PC-9 (cell line): ENCODE measurements at regions not wholly inside any gene's neighbourhood (a gene's known extent, or its start where the extent isn't known, plus 50 kb on each side); places are given as distances from the start of the nearest gene placed in this dataset.

ENCODE experiments used
- BruUV-seq: library from RNA; stranded (reverse); fragments of 400-500 nt; replicated peaks from 2 replicates; lab custom pipeline; 2021; lab: Mats Ljungman, UMichigan
- CTCF ChIA-PET: fragments of 300-600 bp; sonication (Branson Sonifier 250); formaldehyde crosslinking; loops from one replicate; lab custom pipeline; 2022; ENCODE audit warnings: antibody characterized with exemption; lab: Charles Lee
- POLR2A ChIA-PET: fragments of 300-600 bp; sonication (Branson Sonifier 250); formaldehyde crosslinking; loops from one replicate; lab custom pipeline; 2022; ENCODE audit warnings: antibody characterized with exemption; ENCODE audit not compliant: unreplicated experiment; lab: Charles Lee
- DNase-seq, 2 experiments: peaks; one replicate each; pipeline versions ENCODE4 v3.0.0 to v3.0.0-alpha.2; 2015 to 2022; ENCODE audit warnings: mixed read lengths in 1 of 2
- H2AFZ ChIP-seq: fragments of 200-600 bp; sonication (generic); 2 replicates; pipeline ENCODE4 v1.8.1; 2017; ENCODE audit warnings: antibody characterized with exemption
- H3F3A ChIP-seq: fragments of 200-600 bp; sonication (generic); 2 replicates; pipeline ENCODE4 v1.8.1; 2017; ENCODE audit warnings: antibody characterized with exemption, mild to moderate bottlenecking, low read depth; ENCODE audit not compliant: insufficient read depth
- H3K27ac ChIP-seq: fragments of 200-600 bp; sonication (generic); 2 replicates; pipeline ENCODE4 v1.6.1; 2016; ENCODE audit warnings: mixed run types
- H3K27me3 ChIP-seq: fragments of 200-600 bp; sonication (generic); 2 replicates; pipeline ENCODE4 v1.6.1; 2016; ENCODE audit warnings: low read depth, mixed run types; ENCODE audit not compliant: insufficient read depth
- H3K36me3 ChIP-seq: fragments of 200-600 bp; sonication (generic); 2 replicates; pipeline ENCODE4 v1.6.1; 2016; ENCODE audit warnings: low read depth, mixed run types
- H3K4me1 ChIP-seq: fragments of 200-600 bp; sonication (generic); replicated peaks from 2 replicates; pipeline ENCODE4 v1.6.1; 2016; ENCODE audit warnings: mixed run types; ENCODE audit not compliant: insufficient read depth
- H3K4me2 ChIP-seq: fragments of 200-600 bp; sonication (generic); 2 replicates; pipeline ENCODE4 v1.6.1; 2017; ENCODE audit warnings: mixed run types
- H3K4me3 ChIP-seq: fragments of 200-600 bp; sonication (generic); 2 replicates; pipeline ENCODE4 v1.6.1; 2016; ENCODE audit warnings: mixed run types
- H3K79me2 ChIP-seq: fragments of 200-600 bp; sonication (generic); 2 replicates; pipeline ENCODE4 v1.6.1; 2017; ENCODE audit warnings: low read depth, mixed run types
- H3K9me2 ChIP-seq: fragments of 200-600 bp; sonication (generic); 2 replicates; pipeline ENCODE4 v1.8.1; 2017; ENCODE audit warnings: mild to moderate bottlenecking; ENCODE audit not compliant: insufficient read depth
- H3K9me3 ChIP-seq: fragments of 200-600 bp; sonication (generic); 2 replicates; pipeline ENCODE4 v1.8.1; 2016; ENCODE audit warnings: low read depth; ENCODE audit not compliant: insufficient read depth
- H4K20me1 ChIP-seq: fragments of 200-600 bp; sonication (generic); 2 replicates; pipeline ENCODE4 v1.8.1; 2017; ENCODE audit not compliant: insufficient read depth
- CTCF ChIP-seq: fragments of 200-600 bp; sonication (generic); conservative IDR thresholded peaks from 2 replicates; pipeline ENCODE4 v1.6.1; 2017; ENCODE audit warnings: mixed run types, antibody characterized with exemption, mild to moderate bottlenecking, moderate library complexity
- EZH2 ChIP-seq: fragments of 200-600 bp; sonication (generic); IDR thresholded peaks from 2 replicates; pipeline ENCODE4 v1.8.0; 2017; ENCODE audit warnings: antibody characterized with exemption, low read depth
- intact Hi-C: fragments of 100-400 bp; cut with micrococcal nuclease; formaldehyde crosslinking; loops from one replicate; pipeline ENCODE4 v1.10.0; 2022; ENCODE audit not compliant: unreplicated experiment

GRCh38 chr12:13390918-13391317 is 194.4 kb downstream of the EMP1 start:
- Histone ChIP-seq H3K9me2 (no peaks in the 10 kb centered on the region), H3K27me3 (no peaks in the 10 kb centered on the region), H3K36me3 (no peaks in the 10 kb centered on the region), H3K4me2 (peak overlapping the region; percentile 56), H4K20me1 (no peaks in the 10 kb centered on the region), H3F3A (peaks cover 40% of the 10 kb centered on the region), H3K27ac (peak overlapping the region; percentile 84), H3K4me3 (no peak overlapping the region), H3K79me2 (no peaks in the 10 kb centered on the region), H2AFZ (no peak overlapping the region), H3K4me1 (peaks cover 53% of the 10 kb centered on the region), H3K9me3 (no peaks in the 10 kb centered on the region)
- CTCF ChIA-PET: interaction anchor here (1.1 kb wide), 1 partner anchor 144 kb away, joined by 5 read pairs; no protein-coding TSS in a partner anchor
- no TSS peak for BruUV-seq
- POLR2A ChIA-PET: interaction anchor here (0.5 to 0.7 kb wide), 4 partner anchors 13 to 189 kb away, joined by 3 to 9 read pairs (median 5); no protein-coding TSS in a partner anchor
- intact Hi-C loops: no loop called here
- no peak for TF ChIP-seq CTCF
- no peak for TF ChIP-seq EZH2
- no peak for DNase-seq

- ChIA-PET CTCF (interaction anchor here (1.1 kb wide), 1 partner anchor 144 kb away, joined by 5 read pairs; no protein-coding TSS in a partner anchor), POLR2A (interaction anchor here (0.5 to 0.7 kb wide), 4 partner anchors 12 to 189 kb away, joined by 3 to 9 read pairs (median 5); no protein-coding TSS in a partner anchor)
- peak overlapping the region; percentile 84 for H3K27ac ChIP-seq
- no peaks in the 10 kb centered on the region for H3K36me3 ChIP-seq
- H2AFZ ChIP-seq: no peak overlapping the region
- H3K9me3 ChIP-seq: no peaks in the 10 kb centered on the region
- peaks cover 58% of the 10 kb centered on the region for H3K4me1 ChIP-seq
- no peak for TF ChIP-seq CTCF
- TF ChIP-seq EZH2: no peak
- H3K4me3 ChIP-seq: no peak overlapping the region
- peaks cover 40% of the 10 kb centered on the region for H3F3A ChIP-seq
- H3K9me2 ChIP-seq: no peaks in the 10 kb centered on the region
- H3K4me2 ChIP-seq: peak overlapping the region; percentile 56
- BruUV-seq: no TSS peak
- intact Hi-C loops: no loop called here
- H3K27me3 ChIP-seq: no peaks in the 10 kb centered on the region
- DNase-seq: peak; percentile 97 to 98
- H4K20me1 ChIP-seq: no peaks in the 10 kb centered on the region
- no peaks in the 10 kb centered on the region for H3K79me2 ChIP-seq
Measured at GRCh38 chr12:13390381-13390861, 193.9 kb downstream of the EMP1 start.

- peaks cover 79% of the 10 kb centered on the region for H3K4me1 ChIP-seq
- TSS peak; percentile 43 for BruUV-seq
- ChIA-PET CTCF (no interaction called here), POLR2A (interaction anchor here (0.6 kb wide), 1 partner anchor 40 kb away, joined by 3 read pairs; no protein-coding TSS in a partner anchor)
- no peaks in the 10 kb centered on the region for H3K27me3 ChIP-seq
- 0 out of 2 replicates have a peak, but pooled peaks cover 3% of the 10 kb centered on the region for H3K9me3 ChIP-seq
- no peaks in the 10 kb centered on the region for H3K9me2 ChIP-seq
- peak overlapping the region; percentile 86 for H3K27ac ChIP-seq
- no peaks in the 10 kb centered on the region for H3K79me2 ChIP-seq
- intact Hi-C loops: no loop called here
- peaks cover 45% of the 10 kb centered on the region for H3F3A ChIP-seq
- no peaks in the 10 kb centered on the region; the same call in 1 of the 2 replicates for H3K36me3 ChIP-seq
- no peaks in the 10 kb centered on the region for H4K20me1 ChIP-seq
- TF ChIP-seq CTCF (no peak), EZH2 (no peak)
- H3K4me2 ChIP-seq: peak overlapping the region; percentile 67
- H2AFZ ChIP-seq: 0 out of 2 replicates have a peak overlapping the region, but pooled peaks have one; percentile 41
- H3K4me3 ChIP-seq: peak overlapping the region; percentile 3; the same call in 1 of the 2 replicates
- peak in 1 of 2 experiments; percentile 57 for DNase-seq
Measured at GRCh38 chr12:13387101-13387500, 190.6 kb downstream of the EMP1 start.
